GM10266 (cell line): ENCODE measurements at regions not wholly inside any gene's neighbourhood (a gene's known extent, or its start where the extent isn't known, plus 50 kb on each side); places are given as distances from the start of the nearest gene placed in this dataset.

Experiments
- DNase-seq: peaks from one replicate; pipeline ENCODE4 v3.0.0; 2012; ENCODE audit errors: extremely low spot score
- CTCF ChIP-seq: IDR thresholded peaks from 2 replicates; pipeline ENCODE4 v1.5.1; 2012; ENCODE audit warnings: mild to moderate bottlenecking, low read depth; ENCODE audit not compliant: control insufficient read depth, insufficient read depth; ENCODE audit errors: missing control alignments

- DNase-seq, result no peak
- TF ChIP-seq CTCF, result no peak
Observed at GRCh38 chr5:17816505-17816904, 182.2 kb downstream of the TAF11L14 start.

DNA sequence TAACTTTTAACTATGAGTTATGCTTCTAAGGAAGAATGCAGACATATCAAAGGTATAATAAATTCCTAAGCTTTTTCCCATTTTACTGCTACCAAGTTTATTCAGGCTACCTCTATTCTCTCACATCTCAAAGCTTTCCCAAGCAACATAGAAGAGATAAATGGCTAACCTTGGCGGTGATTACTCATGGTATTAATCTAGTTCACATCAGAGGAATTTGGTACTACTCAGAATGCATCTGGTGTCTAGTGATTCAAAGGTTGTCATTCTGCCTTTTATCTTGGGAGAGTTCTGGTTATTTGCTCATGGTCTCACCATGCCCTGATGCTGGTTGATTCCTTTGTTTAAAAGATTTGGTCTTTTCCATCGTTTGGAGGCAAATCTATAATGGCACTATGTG lies 182.7 kb downstream of the TAF11L14 start:
- no peak for DNase-seq

DNA sequence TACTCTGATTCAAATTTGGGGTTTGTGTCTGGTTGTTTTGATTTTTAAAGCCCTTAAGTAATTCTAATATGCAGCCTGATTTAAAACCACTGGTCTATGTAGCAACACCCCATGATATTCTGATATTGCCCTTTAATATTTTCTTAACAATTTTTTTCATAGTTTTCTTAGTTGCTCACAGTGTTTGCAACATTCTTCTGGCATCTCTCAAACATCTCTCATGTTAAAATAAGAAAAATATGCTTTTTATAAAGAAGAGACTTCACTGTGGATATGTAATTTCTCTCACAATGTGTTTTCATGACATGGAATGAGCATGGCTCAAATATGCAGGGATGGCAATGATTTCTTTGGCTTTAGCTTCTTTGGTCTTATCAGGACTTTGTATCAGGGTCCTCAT lies 183.7 kb downstream of the TAF11L14 start:
- no peak for DNase-seq
- no peak for TF ChIP-seq CTCF

More for the DNA sequence above, 182.7 kb downstream of the TAF11L14 start:
- no peak for TF ChIP-seq CTCF

- TF ChIP-seq CTCF, result no peak
- no peak for DNase-seq
Observed at GRCh38 chr5:17819783-17820182, 185.5 kb downstream of the TAF11L14 start.

GRCh38 chr5:17828681-17829080 lies 194.4 kb downstream of the TAF11L14 start:
- no peak for DNase-seq
- TF ChIP-seq CTCF, result no peak

GRCh38 chr5:17829456-17829855 lies 195.2 kb downstream of the TAF11L14 start:
- TF ChIP-seq CTCF, result no peak
- no peak for DNase-seq

GRCh38 chr5:17831279-17831678 lies 197.0 kb downstream of the TAF11L14 start:
- DNase-seq, result no peak
- TF ChIP-seq CTCF, result no peak
